ENCODE measurements at regions not wholly inside any gene's neighbourhood (a gene's known extent, or its start where the extent isn't known, plus 50 kb on each side); places are given as distances from the start of the nearest gene placed in this dataset.
"Not testable (repeated sequence)": the region's sequence is repeated elsewhere in the genome, so short reads cannot be mapped to it uniquely, and the experiment has no call there.

DNA sequence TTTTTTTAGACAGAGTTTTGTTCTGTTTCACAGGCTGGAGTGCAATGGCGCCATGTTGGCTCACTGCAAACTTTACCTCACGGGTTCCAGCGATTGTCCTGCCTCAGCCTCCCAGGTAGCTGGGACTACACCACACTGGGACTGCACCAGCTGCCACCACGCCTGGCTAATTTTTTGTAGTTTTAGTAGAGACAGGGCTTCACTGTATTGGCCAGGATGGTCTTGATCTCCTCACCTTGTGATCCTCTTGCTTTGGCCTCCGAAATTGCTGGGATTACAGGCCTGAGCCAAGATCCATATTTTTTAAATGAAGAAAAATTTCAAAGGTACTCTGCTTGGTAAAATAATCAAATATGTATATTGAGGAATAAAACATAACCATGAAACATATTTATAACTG, 195.8 kb upstream of the TPTE start:
- DNase-seq, result peak; percentile 40

DNA sequence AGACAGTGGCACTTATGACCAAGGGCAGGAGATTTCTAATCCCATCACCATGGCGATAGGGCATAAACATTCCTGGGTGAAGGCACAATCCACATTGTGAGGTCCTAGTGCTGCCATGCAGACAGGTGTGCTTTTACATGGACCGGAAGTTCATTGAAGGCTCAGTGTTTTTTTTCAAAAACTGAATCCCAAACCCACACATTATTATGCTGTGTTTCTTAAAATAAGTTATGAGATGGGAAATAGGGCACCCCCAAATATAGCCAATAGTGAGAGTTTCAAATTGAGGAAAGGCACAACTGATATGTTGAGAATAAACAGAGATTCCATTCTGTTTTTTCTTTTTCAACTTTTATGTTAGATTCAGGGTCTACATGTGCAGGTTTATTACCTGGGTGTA, 195.2 kb upstream of the TPTE start:
- not testable (repeated sequence) for DNase-seq

DNA sequence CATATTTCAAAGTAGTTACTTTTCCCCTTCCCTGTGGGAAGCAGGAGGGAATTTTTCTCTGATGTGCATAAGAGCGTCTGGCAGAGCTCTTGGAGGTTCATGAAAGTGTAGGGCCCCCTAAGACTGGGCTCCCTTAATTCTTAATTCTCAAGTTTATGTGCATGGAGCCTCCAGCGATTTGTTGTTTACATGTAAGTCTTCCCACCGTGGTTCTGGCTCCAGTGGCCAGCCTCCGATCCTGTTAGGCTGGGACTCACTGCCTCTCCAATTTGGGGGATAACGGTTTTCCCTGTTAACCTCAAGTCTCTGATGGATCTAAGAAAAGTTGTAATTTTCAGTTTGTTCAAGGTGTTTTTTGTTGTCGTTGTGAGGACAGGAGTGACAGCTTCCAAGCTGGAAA, 192.7 kb upstream of the TPTE start:
- not testable (repeated sequence) for DNase-seq

DNA sequence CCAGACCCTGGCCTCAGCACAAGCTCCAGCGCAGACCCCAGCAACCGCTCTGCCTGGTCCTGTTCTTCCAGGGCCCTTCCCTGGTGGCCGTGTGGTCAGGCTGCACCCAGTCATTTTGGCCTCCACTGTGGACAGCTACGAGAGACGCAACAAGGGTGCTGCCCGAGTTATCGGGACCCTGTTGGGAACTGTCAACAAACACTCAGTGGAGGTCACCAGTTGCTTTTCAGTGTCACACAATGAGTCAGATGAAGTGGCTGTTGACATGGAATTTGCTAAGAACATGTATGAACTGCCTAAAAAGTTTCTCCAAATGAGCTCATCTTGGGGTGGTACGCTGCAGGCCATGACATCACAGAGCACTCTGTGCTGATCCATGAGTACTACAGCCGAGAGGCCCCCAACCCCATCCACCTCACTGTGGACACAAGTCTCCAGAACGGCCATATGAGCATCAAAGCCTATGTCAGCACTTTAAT, 190.7 kb upstream of the TPTE start:
- DNase-seq, result not testable (repeated sequence)

DNA sequence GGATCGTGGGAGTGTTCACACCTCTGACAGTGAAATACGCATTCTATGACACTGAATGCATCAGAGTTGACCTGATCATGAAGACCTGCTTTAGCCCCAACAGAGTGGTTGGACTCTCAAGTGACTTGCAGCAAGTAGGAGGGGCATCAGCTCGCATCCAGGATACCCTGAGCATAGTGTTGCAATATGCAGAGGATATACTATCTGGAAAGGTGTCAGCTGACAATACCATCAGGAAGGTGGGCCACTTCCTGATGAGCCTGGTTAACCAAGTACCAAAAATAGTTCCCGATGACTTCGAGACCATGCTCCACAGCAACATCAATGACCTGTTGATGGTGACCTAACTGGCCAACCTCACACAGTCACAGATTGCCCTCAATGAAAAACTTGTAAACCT, 190.2 kb upstream of the TPTE start:
- DNase-seq, result not testable (repeated sequence)

DNA sequence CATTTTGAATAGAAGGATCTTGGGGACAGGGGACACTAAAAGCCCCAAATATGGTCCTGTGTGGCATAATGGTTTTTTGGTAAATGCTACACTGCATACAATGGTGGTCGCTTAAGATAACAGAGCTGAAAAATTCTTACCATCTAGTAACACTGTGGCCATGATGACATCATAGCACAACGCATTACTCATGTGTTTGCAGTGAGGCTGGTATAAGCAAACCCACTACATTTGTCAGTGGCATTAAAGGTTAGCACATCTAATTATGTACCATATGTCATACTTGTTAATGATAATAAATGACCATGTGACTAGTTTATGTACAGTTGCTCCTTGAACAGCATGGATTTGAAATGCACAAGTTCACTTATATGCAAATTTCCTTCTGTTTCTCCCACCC, 188.4 kb upstream of the TPTE start:
- not testable (repeated sequence) for DNase-seq

DNA sequence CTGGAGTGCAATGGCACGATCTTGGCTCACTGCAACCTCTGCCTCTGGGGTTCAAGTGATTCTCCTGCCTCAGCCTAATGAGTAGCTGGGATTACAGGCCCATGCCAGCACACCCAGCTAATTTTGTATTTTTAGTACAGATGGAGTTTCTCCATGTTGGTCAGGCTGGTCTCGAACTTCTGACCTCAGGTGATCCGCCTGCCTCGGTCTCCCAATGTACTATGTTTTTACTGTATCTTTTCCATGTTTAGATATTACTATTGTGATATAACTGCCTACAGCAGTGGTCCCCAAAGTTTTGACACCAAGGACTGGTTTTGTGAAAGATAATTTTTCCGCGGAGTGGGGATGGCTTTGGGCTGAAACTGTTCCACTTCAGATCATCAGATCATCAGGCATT, 187.0 kb upstream of the TPTE start:
- DNase-seq, result not testable (repeated sequence)

DNA sequence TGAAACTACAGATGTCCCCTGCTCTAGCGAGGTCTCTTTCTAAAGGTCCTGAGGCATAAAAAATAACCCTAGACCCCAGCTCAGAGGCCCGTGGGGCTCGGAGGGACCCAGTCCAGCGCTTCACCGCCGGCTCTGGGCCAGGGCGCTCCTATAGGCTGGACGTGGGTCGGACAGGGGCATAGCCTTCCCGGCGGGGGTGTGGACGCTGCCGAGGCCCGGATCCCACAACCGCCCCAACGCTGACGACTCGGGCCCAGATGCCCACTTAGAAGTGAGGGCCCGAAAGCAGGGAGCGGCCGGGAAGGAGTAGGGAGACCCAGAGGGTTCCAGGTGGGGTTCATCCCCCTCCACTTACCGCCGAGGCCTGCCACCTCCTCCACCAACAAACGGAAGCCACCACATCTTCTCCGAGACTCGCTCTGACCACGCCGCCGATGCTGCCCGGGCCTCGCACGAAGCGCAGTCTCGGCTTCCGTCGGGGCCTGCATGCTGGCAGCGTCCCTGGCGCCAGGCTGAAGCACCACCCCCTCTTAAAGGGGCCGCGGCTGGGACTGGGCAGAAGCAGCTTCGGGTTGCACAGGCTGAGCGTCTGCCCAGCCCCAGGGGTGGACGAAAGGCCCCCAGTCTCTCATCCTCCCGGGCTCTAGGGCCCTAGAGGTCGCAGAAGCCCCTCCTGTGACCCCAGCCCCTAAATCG, 179.0 kb upstream of the TPTE start:
- DNase-seq, result not testable (repeated sequence)

DNA sequence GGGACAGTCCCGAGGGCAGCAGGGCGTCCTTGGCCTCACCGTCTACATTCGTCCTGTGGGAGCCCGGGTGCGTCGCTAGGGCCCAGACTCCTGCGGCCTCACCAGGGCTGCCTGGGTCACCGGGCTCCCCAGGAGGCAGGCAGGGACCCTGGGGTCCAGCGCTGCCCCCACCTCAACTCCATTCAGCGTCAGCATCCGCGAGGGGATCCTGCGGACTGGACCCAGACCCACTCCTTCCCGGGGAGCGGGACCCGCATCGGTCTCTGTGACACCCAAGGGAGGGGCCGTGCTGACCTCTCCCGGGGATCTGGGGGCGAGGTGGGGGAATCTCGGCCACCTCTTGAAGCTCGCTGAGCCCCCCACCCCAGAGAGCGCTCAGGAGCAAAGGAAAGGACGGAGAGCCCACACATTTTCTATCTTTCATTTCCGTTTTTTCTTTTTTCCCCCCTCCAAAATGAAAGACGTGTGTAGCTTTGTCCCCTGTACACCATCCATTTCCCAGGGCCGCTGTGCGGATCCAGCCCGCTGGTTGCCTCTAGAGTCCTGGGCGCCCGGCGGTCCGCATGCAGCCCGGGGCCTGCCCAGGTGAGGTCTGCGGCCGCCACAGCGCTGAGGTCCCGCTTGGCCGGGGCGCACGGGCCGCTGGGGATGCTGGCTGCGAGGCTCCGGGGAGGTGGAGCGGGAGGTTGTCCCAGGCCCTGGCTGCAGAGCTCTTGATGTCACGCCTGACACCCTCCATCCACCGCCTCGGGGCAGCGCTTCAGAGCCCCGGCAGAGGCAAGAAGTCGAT, 178.0 kb upstream of the TPTE start:
- not testable (repeated sequence) for DNase-seq

DNA sequence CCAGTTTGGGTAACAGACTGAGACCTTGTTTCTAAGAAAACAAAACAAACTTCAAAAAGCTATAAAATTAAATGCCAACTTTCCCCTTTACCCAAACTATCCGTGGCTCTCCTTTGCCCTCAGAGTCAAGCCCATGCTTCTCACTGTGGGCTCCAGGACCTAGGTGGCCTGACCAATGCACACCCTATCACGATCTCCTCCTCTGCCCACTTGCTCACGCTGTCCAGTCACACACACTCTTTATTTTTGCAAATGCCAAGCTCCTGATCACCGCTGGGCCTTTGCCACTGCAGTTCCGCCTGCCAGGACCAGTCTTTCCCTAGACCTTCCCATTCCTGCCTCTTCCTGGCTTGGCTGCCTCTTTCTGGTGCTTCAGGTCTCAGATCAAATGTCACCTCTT, 177.1 kb upstream of the TPTE start:
- DNase-seq, result not testable (repeated sequence)

DNA sequence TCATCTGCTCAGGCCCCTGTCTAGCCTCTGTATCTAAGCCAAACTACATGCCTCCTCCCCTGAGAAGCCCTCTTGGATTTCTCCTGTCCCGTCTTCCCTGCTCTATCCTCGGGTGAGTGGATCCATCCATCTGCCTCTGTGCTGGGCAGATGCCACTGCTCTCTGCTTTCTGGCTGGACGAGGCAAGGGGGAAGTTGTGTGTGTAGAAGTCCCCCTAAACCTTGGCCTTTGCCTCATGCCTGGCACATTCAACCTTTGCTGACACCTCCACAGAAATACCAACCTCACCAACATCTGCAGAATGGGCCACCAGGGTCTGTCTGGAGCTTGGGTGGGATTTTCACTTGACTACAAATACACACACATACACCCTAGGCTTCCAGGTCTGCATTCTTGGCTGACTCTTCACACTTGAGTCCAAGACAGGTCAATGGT, 176.2 kb upstream of the TPTE start:
- not testable (repeated sequence) for DNase-seq

DNA sequence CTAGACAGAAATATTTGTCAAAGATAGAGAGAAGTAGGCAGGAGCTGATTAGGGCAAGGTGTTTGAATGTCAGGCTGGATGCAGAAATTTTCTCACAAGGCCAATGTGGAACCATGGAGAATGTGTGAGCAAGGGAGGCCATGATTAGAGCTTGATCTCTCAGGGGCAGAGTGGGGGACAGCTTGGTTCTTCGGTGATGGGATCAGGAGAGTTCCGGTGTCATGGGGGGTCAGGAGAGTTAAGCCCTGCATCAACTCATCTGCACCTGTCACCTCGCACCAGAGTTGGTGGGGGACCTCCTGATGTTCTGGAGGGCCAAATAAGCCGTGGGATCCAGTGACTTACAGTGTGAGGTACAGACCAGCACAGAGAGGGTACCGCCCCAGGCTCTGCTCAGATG, 175.1 kb upstream of the TPTE start:
- not testable (repeated sequence) for DNase-seq

DNA sequence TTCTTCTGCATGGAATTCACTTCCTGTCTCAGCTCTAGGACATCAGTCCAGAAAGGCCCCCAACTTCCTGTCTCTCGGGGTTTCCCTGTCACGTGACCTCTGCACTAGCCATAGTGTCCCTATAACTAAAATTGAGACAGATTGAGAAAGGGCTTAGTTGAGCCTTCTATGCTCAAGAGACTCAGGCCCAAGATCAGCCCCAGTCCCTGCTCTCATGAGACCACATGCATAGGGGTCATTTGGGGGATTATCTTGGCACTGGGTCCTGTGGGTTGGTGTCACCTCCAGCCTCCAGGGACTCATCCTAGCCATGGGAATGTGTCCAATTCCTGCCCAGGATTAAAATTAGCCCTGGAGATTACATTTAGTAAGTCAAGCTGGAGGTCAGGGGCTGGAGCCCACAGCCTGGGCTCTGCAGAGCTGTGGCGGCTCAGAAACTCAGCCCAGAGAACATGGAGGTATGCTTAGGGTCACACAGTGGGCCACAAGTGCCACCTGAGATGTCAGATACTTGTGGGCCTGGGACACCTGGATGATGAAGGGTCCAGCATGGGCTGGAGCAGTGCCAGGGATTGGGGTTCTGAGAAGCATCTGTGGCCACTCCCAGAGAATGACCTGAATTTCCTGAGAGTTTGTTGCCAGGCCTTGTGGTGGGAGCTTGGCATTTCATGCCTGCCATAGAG, 174.3 kb upstream of the TPTE start:
- not testable (repeated sequence) for DNase-seq

DNA sequence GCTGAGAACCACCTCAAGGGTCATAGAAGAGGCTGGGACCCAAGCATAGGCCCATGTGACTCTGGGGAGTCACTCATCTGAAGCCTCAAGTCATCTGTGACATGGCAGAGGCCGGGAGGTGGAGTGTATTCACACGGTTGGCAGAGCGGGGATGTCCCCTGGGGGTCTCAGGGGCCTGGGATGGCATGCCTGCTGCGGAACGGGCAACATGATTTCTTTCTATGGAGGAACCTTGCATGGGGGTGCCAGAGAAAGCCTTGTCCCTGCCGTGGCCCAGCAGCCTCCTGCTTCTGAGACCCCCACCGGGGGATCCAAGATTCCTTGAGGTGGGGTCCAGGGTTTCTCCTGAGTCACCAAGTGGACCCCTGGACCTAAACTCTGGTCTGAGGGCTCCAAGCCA, 173.7 kb upstream of the TPTE start:
- not testable (repeated sequence) for DNase-seq

DNA sequence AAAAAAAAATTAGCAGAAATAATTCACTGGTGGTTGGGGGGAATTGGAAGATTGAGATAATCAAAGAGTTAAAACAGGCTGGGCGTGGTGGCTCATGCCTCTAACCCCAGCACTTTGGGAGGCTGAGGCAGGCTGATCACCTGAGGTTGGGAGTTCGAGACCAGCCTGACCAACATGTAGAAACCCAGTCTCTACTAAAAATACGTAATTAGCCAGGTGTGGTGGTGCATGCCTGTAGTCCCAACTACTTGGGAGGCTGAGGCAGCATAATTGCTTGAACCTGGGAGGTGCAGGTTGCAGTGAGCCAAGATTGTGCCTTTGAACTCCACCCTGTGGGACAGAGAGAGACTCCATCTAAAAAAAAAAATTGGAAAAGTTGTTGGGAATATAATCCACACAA, 173.2 kb upstream of the TPTE start:
- not testable (repeated sequence) for DNase-seq

DNA sequence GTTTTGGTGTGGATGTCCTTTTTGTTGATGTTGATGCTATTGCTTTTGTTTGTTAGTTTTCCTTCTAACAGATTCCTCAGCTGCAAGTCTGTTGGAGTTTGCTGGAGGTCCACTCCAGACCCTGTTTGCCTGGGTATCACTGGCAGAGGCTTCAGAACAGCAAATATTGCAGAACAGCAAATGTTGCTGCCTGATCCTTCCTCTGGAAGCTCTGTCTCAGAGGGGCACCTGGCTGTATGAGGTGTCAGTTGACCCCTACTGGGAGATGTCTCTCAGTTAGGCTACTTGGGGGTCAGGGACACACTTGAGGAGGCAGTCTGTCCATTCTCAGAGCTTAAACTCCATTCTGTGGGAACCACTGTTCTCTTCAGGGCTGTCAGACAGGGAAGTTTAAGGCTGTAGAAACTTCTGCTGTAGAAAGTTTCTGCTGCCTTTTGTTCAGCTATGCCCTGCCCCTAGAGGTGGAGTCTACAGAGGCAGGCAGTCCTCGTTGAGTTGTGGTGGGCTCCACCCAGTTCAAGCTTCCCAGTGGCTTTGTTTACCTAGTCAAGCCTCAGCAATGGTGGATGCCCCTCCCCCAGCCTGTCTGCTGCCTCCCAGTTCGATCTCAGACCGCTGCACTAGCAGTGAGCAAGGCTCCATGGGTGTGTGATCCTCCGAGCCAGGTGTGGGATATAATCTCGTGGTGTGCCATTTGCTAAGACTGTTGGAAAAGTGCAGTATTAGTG, 166.4 kb upstream of the TPTE start:
- DNase-seq, result not testable (repeated sequence)

DNA sequence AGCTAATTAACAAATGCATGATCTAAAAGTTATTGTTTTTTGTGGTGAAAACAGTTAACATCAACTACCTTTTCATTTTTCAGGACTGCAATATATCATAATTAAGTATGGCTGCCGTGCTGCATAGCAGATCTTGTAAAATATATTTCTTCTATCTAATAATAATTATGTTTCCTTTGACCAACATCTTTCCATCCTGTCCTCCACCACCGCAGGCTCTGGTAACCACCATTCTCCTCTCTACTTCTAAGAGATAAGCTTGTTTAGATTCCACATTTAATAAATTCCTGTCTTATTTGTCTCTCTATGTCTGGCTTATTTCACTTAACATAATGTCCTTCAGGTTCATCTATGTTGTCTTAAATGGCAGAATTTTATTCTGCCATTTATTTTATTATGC, 162.3 kb upstream of the TPTE start:
- DNase-seq, result not testable (repeated sequence)

DNA sequence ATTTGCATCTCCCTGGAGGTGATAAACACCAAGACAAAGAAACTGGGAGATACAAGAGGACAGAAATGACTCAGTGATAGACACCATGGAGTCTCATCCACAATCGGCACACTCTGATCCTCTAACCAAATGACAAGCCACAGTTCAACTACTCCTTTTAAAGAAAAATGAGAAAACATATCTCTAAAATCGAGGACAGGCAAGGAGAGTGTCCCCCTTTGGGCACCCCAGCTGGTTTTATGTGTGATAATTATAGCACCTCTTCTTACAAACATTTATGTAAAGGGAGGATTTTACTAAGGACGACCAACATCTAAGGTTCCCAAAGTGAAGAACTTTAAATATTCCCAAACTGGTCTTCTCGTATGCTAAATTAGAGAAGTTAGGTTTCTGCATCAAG, 161.5 kb upstream of the TPTE start:
- not testable (repeated sequence) for DNase-seq

DNA sequence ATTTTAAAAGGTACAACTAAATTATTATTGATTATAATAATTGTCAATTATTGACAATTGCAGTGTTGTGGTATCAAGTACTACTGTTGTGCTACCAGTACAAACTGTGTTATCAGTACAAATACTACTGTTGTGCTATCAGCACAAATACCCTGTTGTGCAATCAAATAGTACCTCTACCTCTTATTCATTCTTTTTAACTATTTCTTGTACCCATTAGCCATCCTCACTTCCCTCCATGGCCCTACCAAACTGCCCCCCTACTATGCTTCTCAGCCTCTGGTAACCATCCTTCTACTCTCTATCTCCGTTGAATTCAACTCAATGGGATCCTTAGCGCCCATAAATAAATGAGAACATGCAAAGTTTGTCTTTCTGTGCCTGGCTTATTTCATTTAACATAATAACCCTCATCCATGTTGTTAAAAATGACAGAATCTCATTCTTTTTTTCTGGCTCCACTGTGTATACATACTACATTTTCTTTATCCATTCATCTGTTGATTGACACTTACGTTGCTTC, 160.1 kb upstream of the TPTE start:
- DNase-seq, result not testable (repeated sequence)

DNA sequence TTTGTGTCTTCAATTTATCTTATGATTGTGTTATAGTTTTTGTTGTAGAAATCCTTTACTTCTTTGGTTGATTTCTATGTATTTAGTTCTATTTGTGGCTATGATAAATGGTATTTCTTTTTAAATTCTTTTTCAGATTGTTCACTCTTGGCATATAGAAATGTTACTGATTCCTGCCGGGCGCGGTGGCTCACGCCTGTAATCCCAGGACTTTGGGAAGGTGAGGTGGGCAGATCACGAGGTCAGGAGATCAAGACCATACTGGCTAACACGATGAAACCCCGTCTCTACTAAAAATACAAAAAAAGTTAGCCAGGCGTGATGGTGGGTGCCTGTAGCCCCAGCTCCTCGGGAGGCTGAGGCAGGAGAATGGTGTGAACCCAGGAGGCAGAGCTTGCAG, 158.6 kb upstream of the TPTE start:
- DNase-seq, result not testable (repeated sequence)

DNA sequence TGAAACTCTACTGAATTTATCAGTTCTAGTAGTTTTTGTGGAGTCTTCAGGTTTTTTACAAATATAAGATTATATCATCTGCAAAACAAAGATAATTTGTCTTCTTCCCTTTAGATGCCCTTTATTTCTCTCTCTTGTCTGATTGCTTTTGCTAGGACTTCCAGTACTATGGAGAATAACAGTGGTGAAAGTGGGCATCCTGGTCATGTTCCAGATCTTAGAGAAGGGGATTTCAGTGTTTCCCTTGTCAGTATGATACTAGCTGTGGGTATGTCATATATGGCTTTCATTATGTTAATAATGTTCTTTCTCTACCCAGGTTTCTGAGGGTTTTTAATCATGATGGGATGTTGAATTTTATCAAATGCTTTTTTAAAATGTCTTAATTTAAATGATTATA, 158.1 kb upstream of the TPTE start:
- DNase-seq, result not testable (repeated sequence)

DNA sequence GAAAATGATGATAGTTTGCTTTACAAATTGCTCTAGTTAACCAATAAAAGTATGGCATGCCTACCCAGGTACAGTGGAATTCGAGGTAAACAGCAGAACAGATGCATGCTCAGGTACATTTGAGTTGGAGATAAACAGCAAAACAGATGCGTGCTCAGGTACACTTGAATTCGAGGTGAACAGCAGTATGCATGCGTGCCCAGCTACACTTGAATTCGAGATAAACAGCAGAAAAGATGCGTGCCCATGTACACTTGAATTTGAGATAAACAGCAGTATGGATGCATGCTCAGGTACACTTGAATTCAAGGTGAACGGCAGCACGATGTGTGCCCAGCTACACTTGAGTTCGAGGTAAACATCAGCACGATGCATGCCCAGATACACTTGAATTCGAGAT, 155.2 kb upstream of the TPTE start:
- DNase-seq, result not testable (repeated sequence)

DNA sequence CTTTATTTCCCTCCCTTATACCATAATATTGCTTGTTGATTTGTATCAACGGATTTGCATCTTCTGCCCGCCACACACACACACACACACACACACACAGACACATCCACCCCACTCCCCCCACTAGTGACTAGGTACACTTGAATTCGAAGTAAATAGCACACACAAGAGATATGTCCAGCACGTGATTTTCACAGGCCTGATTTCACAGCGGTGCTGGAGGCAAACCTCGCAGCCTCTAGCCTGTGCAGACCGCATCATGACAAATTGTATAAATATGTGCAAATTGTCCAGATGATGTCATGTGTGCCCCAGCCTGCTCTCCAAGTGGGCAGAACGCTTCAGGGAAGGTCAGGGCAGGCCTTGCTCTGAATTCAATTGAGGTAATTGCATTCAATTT, 153.8 kb upstream of the TPTE start:
- DNase-seq, result not testable (repeated sequence)

All from CD4-positive, alpha-beta T cell treated with Interleukin-17A for 1 hour (primary cell).